ENCODE measurements at regions not wholly inside any gene's neighbourhood (a gene's known extent, or its start where the extent isn't known, plus 50 kb on each side); places are given as distances from the start of the nearest gene placed in this dataset.

DNA sequence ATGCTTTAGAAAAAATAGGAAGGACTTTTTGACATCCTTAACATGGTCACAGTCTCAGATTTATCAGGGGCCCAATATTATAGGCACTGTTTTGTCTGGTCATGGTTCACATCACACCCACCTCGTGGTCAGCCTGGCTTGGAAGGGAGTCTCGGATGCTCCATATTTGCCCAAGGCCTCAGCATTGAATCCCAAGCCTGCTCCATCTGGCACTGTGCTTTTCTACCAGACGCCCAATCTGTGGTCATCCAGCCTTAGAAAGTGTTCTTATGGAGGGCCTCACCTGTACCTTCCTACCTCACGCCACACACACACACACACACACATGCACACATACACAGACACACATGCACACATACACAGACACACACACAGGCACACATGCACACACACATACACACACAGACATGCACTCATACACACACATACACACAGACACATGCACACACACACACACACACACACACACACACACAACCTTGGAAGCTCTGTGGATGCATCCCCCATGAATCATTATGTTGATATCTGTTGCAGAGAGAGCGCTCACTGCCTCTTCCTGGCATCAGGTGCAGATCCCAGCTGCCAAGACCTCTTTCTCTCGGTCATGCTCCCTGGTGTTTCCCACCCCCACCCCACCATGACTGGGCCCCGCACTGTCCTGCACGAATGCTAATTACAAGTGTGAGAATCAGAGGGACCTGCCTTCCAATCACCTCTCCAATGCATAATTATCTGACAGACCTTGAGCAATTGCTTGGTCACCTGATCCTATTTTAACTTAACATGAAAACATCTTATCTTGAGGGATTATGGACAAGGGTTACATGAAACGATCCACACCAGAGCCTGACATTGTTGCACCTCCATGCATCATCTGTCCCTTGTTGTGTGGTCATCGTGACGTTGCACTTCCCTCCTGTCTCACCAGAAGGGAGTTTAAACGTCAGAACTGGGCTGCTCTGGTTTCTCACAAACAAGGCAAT, 122.7 kb upstream of the TMEM72 start:
- no peak for DNase-seq

DNA sequence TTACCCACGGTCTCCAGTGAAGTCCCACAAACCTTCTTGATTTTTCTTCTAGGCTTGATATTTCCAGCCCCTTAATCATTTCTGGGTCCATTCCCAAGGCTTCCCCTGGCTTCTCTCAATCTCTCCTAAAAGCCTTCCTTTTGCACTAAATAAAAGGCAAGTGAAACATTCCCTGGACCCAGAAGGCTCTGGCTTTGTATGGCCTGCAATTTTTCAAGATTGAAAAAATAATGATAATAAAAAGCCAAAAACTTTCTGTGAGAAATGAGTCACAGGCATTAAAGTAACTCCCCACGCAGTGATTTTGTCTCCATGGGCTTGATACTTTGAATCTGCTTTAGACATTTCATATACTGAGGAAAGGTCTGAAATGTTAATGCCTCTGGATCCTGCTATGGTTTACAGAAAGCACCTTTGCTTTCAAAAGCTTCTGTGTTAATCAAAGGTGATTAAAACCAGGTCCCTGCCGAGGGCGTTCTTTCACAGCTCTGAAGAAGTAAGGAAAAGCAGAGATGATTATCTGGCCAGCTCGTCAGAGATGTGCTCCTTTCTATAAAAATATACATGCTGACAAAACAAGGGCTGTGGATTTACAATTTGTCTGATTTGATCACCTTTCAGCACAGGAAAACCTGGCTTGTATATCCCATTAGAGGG, 118.9 kb upstream of the TMEM72 start:
- no peak for DNase-seq

DNA sequence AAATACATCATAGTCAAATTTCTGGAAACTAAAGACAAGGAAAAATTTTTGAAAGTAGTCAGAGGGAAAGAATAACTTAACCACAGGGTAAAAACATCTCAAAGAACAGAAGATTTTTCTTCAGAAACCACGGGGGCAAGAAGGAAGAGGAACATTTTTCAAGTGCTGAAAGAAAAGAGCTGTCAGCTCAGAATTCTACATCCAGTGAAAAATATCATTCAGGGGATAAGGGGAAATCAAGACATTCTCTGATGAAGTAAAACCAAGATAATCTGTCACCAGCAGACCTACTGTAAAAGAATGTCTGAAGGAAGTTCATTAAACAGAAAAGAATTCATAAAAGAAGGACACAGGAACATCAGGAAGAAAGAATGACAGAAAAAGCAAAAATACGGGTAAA, 111.2 kb upstream of the TMEM72 start:
- no peak for DNase-seq

DNA sequence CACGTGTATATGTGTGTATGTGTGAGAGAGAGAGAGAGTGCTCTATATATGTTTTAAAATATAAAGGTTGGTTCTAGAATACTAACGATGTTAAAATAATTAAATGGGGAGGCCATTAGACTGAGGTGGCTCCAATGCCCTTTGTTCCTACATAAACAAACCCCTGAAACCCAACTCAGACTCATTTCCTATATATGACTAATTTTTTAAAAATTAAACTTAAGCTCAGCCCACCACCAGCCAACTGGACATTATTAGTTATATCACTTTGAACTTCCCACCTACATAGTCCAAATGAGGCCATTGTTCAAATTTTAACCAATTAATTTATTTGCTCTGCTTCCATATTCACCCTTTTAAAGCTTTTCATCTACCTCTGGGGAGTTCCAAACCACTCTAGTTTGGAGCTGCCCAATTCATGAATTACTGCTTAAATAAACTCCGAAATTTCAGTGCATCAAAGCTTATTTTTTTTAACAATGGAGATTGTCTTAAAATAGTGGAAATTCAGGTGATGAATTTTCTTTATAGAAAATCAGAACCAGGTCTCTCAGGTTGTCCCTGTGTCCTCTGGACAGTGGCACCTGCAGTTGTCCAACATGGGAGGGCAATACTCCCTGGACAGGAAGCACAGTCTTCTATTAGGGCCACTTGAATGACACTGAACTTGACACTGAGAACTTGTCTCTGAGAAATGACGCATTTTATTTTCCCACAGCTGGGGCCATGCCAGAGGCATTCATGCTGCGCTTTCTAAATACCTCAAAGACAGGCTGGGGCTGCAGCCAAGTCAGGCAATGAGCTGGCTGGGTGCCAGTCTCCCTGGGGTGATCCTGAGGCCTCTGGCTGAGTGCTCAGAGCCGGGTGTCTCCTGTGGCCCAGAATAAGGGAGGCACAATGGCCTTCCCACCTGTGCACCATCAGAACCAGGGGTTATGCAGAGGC, 109.5 kb upstream of the TMEM72 start:
- peak; percentile 90 for DNase-seq

DNA sequence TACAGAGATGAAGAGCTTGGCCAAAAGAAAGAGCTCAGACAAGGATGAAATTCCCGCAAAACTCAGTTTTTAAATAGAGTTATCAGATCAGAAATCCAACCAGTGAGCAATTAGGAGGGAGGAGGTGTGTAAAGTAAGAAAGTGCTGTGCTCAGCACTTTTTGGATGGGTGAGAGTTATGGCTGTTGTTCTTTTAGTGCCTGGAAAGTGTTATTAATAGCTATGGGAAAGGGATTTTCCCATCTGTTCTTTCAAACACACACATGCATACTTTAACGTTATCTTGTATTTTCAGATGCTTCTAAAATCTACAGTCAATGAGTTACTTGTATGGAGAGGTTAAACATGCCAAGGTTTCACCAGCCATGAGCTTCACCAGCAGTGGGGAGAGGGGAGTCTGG, 107.3 kb upstream of the TMEM72 start:
- no peak for DNase-seq

DNA sequence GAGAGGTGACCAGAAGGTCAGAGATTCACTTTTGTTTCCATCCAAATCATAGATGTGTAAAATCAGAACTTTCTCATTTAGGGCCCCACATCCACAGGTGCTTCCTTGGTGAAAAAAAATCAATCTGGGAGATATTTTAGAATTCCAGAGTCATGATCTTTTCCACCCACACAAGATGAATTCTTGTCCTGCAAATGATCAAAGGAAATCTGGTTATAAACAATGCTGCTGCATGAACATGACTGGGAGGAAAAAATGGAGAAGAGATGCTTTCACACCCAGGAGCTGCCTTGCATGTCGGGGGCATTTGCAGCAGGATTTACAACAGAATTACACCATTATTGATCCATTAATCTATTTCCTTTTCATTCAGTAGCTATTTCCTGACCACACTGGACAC, 106.5 kb upstream of the TMEM72 start:
- DNase-seq = no peak

DNA sequence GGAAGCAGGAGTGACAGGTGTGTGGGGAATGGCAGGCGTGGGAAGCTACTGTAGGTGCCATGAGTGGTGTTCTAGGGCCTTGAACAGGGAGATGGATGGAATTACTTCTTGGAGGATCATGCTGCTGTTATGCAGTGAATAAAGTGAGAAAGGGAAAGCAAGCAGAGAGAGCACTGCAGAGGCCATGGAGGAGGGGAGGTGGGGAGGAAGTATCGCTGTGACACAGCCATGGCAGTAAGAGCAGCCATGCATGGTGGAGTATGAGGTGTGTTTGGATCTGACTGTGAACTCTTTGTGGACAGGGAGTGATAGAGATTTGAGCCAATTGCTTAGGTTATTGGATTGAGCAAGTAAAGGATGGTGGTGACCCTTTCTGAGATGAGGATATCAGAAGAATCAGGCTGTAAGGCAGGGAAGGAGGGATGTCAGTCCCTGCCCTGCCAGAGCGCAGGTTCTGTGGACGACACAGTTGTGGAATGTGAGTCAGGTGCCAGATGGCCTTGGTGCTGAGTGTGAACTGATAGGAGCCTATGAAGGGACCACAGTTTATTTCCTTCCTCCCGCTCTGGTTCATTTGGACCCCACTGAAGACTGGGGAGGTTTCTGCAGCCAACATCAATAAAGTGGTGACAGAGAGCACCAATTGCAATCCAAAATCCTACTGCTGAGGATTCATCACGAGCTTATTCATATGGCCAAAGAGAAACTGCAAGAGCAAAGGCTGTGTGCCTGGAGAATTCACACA, 105.5 kb upstream of the TMEM72 start:
- no peak for DNase-seq

DNA sequence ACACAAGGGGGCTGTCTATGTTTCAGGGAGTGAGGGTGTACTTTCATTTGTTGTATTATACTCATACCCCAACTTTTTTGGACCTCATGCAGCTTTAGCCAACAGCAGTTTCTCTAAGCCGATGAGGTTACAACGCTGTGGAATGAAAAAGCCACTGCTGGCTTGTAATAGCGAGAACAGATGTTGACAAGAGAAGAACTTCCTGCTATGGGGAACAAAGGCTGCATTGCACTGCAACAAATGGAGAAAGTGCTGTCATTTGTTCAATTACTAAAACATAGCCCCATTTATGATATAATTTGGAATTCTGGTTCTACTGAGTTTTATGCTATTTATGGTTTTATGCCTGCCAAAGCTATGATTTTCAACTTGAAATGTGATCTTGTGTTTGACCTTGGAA, 104.2 kb upstream of the TMEM72 start:
- DNase-seq = no peak

DNA sequence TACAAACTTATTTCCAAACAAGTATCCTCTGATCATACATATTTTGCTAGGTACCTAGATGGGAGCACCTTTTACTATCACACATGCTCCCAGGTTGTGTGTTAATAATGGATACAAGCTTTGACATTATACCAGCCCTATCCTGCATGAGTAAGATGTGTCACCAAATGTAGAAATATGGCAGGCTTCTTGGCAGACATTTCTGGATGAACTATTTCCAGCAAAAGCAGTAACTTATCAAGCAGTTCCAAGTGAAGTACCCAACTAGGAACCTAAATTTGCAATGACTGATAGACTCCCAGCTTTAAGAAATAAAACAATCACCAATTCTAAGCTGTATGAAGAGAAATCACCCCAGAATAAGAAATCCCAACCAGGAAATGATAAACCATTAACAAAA, 103.7 kb upstream of the TMEM72 start:
- no peak for DNase-seq

DNA sequence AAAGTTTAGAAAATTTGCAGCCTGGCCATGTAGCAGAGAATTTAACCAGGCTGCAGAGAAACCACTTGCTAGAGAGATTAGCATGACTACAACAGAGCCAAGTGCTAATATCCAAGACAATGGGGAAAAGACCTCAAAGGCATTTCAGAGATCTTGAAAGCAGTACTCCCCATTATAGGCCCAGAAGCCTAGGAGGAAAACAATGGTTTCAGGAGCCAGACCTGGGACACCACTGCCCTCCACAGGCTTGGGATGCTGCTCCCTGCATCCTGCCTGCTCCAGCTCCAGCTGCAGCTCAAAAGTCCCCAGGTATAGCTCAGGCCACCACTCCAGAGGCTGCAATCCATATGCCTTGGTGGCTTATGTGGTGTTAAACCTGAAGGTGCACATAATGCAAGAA, 101.5 kb upstream of the TMEM72 start:
- DNase-seq = no peak

DNA sequence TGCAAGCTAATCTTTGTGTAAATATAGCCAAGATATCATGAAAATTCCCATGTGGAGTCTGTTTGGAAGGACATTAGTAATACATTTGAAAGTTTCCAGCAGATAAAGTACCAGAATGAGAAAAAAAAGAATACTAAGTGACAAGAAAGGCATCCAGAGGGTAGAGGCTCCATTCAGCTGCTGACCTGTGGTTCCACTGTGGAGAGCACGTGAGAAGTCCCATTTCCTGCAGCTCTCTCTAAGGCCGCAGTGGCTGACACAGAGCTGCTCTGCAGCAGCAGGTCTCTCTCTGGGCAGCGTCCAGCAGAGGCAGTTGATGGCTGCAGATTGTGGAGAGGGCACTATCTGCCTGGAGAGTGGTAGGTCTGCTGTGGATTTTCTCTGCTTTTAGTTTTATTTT, 100.1 kb upstream of the TMEM72 start:
- no peak for DNase-seq

DNA sequence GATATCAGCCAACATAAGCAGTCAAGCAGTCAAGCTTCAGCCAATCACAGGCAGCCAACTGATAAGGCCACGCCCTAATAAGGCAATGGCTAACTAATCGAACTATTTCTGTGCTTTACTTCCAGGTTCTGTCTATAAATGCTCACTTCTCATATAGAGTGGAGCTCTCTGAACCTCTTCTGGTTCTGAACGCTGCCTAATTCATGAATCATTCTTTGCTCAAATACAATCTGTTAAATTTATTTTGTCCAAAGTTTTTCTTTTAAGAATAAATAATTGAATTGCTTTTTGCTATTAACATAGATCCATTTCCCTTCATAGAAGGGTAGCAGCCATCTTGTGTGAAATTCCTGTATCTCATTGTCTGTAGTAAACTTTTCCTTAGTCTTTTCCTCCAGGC, 97.9 kb upstream of the TMEM72 start:
- DNase-seq = no peak

DNA sequence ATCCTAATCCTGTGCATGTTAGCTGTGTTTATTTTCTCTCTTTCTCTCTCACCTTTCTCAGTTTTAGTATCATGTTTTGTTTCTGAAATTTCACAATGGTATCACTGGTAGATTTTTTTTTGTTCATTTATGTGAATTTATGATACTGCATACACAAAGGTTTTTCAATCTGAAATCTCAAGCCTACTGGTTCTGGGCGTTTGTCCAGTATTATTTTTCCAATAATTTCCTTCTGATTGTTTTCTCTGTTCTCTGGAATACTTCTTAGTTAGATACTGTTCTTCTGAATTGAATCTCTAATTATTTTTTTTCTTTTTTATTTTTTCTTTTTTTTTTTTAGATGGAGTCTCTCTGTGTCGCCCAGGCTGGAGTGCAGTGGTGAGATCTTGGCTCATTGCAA, 96.2 kb upstream of the TMEM72 start:
- no peak for DNase-seq

DNA sequence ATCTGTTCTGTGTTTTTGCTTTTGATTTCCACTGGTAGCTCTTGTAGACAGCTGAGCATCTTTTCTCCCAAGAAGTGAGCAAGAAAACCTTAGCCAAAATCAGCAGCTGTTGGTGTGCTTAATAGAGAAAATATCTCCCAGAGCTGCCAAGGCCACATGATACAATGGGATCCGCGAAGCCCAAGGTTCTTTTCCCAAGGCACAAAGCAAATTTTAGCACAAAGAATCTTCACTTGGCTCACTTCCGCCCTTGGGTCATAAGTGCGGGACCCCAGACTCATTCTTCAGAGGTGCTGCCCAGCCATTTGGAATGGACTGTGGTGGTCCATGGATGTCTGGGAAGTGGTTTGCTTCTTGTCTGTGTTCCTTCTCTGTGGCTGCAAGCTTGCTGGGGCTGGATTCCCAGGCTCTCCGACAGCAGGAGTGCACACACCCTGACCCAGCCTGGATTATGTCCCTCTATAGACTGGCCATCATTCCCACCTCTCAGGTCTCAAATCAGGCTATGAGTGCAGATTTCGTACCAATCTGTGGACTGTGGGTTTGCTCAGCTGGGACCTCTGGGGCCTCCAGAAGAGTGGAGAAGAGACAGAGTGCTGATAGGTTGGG, 93.0 kb upstream of the TMEM72 start:
- DNase-seq = no peak

DNA sequence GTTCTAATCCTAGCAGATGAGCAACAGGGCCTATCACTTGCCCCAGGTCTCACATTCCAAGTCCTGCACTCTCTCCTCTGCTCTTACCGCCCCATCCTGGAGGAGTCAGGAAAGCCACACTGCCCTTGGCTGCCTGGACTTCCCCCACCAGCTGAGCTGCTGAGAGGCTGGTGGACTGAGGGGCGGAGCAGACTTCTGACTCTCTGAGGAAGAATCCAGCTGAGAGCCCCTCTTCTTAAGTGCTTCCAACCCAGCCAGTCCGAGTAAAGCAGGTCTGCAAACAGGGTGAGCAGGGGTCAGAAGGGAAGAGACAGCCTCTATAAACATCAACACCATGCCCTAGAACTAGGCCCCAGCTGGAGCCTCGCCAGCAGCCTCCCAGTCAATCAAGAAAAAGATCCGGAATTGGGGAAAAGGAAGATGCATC, 92.4 kb upstream of the TMEM72 start:
- DNase-seq = no peak

DNA sequence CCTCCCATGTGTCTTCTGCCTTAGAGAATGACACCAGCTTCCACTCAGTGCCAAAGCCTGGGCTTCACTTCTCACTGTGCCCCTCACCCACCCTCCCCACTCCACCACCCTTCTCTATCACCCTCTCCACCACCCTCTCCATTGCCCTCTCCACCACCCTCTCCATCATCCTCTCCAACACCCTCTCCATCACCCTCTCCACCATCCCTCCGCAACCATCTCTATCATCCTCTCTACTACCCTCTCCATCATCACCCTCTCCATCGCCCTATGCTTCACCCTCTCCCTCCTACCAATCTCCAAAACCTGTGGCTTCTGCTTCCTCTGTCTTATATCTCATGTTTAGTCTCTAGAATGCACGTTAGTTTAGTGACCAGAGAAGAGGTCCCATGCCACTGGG, 91.0 kb upstream of the TMEM72 start:
- no peak for DNase-seq

DNA sequence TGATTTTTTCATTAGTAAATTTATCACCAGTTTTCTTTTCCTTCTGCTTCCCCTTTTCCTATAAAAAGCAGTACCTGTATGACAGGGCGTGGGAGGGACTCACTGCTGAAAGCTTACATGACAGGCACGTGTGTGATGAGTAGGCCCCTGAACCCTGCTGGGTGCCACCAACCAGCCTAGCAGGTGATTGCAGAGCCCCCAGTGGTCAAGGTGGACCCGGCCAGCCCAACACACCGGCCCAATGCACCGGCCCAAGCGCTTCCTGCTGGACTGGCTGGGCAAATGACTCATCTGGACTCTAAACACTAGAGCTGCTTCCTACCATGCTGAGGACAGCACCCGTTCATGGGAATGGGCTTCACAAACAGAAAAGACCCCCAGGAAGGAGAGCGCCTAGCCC, 89.8 kb upstream of the TMEM72 start:
- DNase-seq = no peak

DNA sequence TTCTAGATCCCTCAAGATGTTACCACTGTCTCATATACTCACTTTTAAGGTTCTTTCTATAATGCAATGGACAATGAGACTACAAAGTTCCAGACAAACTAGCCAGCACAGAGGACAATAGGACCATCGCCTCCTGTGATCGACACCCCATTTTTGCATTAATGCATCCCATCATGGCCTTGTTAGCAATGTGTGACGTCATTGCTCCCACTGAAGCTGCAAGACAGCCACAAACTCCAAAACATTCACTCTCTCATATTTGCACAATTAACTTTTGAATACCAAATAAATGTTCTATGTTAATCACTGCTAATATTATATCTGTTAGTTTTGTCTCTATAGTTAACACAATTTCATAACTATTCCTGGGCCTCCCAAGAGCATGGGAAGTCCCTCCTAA, 88.8 kb upstream of the TMEM72 start:
- no peak for DNase-seq

DNA sequence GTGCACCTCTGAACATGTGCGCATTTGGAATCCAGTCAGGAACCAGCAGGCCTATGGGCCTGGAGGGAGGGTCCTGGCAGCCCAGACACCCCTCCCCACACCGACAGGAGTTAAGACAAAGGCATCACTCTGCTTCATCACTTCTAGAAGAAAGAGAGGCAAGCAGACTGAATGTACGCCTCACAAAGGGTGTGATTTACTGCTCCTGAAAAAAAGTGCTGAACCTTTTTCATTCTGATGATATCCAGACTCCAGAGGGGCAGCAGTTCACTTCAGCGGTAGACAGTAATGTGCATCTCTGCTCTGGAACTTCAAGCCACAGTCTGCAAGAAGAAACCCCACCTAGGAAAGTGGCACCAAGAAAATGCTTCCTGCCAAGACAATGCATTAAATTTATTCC, 88.2 kb upstream of the TMEM72 start:
- DNase-seq = no peak

DNA sequence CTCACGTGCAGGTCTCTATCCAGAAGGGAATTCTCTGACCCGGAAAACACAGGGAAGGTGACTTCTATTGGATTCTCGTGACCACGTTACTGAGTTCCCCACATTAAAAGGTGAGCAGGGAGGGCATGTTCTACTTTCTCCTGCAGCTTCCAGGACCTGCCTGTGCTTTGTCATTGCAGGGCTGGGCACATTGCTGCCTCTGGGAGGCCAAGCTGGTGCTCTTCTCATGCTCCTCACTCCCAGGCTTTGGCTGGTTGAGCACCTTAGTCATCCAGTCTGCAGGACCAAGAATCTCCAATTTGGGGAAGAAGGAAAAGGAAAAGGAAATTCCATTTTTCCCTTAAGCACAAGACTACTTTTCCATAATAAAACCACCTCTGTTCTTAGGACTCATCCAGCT, 86.5 kb upstream of the TMEM72 start:
- DNase-seq = no peak

DNA sequence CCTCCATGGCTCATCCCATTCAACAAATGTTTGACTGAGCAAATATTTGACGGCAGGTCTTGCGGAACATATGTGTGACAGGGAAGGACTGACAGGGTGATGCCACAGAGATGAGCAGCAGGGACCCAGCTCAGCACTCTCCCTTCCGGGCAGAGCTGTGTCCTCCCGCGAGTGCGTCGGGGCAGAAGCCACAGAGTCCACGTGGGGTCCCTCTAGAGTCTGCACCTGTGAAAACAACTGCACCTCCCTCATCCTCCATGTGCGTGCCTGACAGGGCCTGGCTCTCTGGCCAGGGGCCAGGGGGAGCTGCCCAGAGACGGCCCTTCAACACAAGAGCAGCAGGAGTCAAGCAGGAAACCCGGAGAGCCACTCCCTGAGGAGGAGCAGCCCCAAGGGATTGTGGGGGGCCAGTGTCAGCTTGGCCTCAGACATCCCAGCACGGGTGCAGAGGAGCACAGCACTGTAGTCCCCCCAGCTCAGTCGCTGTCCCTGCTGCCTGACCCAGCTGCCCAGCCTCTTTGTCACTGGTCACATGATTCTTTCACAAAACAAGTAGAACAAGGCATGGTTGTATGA, 83.6 kb upstream of the TMEM72 start:
- peak; percentile 48 for DNase-seq
